Right lobe of liver (tissue), 4 donors: ENCODE measurements at regions not wholly inside any gene's neighbourhood (a gene's known extent, or its start where the extent isn't known, plus 50 kb on each side); places are given as distances from the start of the nearest gene placed in this dataset.

ENCODE experiments used
- POLR2A ChIP-seq: fragments of 450-650 bp; IDR thresholded peaks from one replicate; pipeline ENCODE4 v1.6.1; 2017; ENCODE audit warnings: antibody characterized with exemption, mild to moderate bottlenecking
- TF ChIP-seq, protein P1 (sequence below), 4 donors: fragments of 200-600 bp in 3 of 4; fragments of 450-650 bp in 1 of 4; IDR thresholded peaks; one replicate each; pipeline versions ENCODE4 v1.5.1 to v1.8.0; 2016 to 2022; ENCODE audit warnings: antibody characterized with exemption in 4 of 4, mild to moderate bottlenecking in 2 of 4
- donor health status: DM: no; HTN: no; CAD: no.
- donor health status: DM: no; HTN: no; CAD: no.
- donor health status: DM: no; HTN: yes; CAD: no.

DNA sequence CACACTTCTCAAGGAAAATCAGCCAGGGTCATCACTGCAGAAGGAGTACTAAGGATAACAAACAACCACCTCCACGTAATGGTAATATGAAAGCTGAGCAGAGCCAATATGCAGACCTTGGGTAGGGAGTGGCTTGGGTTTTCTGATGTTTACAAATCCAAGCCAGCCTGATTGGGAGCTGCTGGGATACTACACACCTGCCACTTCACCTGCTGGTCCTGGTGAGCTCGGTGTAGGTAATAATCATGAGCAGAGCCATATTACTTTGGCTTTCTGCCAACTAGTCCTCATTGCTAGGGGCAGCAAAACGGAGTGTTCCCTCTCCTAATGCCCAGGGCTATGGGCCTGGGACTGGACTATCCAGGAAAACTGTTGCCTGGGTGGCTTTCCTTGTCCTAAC is 433.5 kb upstream of the PPP2R3A start:
- TF ChIP-seq, protein P1, sequence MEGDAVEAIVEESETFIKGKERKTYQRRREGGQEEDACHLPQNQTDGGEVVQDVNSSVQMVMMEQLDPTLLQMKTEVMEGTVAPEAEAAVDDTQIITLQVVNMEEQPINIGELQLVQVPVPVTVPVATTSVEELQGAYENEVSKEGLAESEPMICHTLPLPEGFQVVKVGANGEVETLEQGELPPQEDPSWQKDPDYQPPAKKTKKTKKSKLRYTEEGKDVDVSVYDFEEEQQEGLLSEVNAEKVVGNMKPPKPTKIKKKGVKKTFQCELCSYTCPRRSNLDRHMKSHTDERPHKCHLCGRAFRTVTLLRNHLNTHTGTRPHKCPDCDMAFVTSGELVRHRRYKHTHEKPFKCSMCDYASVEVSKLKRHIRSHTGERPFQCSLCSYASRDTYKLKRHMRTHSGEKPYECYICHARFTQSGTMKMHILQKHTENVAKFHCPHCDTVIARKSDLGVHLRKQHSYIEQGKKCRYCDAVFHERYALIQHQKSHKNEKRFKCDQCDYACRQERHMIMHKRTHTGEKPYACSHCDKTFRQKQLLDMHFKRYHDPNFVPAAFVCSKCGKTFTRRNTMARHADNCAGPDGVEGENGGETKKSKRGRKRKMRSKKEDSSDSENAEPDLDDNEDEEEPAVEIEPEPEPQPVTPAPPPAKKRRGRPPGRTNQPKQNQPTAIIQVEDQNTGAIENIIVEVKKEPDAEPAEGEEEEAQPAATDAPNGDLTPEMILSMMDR (IDR thresholded peaks at IDR 0.05) = no peak
- TF ChIP-seq POLR2A = no peak
